ENCODE measurements at regions not wholly inside any gene's neighbourhood (a gene's known extent, or its start where the extent isn't known, plus 50 kb on each side); places are given as distances from the start of the nearest gene placed in this dataset.
A peak's percentile ranks its signal among the peaks of the same experiment; 100 is the strongest.

DNA sequence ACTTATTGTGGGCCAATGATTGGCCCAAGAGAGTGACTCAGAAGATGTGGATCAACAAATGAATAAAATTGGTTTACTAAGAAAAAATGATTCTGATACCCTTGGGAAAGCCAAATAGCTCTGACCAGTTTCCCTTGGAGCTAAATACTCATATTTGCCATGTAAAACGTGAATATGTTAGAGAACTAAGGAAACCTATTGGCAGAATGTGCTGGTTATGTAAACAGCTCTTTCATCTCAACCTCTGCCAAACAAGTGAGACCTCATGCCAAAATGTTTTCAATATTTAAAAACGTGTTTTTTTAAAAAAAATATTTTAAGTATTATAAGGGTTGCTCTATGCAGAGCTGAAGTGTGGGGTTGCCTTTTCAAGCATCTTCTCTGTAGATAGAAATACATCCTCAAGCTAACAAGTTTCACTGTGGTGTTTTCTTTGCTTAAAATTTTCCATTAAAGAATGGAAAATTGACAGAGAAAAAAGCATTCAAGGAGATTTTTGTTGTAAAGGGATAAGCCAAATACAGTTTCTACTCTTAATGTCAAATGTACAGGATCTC lies 186.9 kb upstream of the TUT7 start:
- no peak for ATAC-seq
- TF ChIP-seq ZNF565 (CRISPR knock-in tag; conservative IDR thresholded peaks at IDR 0.05; ENCODE audit: low read depth) (no peak), PPARA (CRISPR knock-in tag; IDR thresholded peaks at IDR 0.05; ENCODE audit: borderline replicate concordance) (no peak), OSR1 (CRISPR knock-in tag; IDR thresholded peaks at IDR 0.05) (no peak), BACH2 (CRISPR knock-in tag; IDR thresholded peaks at IDR 0.05; ENCODE audit: borderline replicate concordance) (no peak), CSDC2 (CRISPR knock-in tag; IDR thresholded peaks at IDR 0.05) (no peak)
- TF ChIP-seq, protein P1, sequence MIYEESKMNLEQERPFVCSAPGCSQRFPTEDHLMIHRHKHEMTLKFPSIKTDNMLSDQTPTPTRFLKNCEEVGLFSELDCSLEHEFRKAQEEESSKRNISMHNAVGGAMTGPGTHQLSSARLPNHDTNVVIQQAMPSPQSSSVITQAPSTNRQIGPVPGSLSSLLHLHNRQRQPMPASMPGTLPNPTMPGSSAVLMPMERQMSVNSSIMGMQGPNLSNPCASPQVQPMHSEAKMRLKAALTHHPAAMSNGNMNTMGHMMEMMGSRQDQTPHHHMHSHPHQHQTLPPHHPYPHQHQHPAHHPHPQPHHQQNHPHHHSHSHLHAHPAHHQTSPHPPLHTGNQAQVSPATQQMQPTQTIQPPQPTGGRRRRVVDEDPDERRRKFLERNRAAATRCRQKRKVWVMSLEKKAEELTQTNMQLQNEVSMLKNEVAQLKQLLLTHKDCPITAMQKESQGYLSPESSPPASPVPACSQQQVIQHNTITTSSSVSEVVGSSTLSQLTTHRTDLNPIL (CRISPR knock-in tag; IDR thresholded peaks at IDR 0.05; ENCODE audit: low read depth): no peak
- TF ChIP-seq, protein P2, sequence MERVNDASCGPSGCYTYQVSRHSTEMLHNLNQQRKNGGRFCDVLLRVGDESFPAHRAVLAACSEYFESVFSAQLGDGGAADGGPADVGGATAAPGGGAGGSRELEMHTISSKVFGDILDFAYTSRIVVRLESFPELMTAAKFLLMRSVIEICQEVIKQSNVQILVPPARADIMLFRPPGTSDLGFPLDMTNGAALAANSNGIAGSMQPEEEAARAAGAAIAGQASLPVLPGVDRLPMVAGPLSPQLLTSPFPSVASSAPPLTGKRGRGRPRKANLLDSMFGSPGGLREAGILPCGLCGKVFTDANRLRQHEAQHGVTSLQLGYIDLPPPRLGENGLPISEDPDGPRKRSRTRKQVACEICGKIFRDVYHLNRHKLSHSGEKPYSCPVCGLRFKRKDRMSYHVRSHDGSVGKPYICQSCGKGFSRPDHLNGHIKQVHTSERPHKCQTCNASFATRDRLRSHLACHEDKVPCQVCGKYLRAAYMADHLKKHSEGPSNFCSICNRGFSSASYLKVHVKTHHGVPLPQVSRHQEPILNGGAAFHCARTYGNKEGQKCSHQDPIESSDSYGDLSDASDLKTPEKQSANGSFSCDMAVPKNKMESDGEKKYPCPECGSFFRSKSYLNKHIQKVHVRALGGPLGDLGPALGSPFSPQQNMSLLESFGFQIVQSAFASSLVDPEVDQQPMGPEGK (CRISPR knock-in tag; IDR thresholded peaks at IDR 0.05; ENCODE audit: borderline replicate concordance): no peak

DNA sequence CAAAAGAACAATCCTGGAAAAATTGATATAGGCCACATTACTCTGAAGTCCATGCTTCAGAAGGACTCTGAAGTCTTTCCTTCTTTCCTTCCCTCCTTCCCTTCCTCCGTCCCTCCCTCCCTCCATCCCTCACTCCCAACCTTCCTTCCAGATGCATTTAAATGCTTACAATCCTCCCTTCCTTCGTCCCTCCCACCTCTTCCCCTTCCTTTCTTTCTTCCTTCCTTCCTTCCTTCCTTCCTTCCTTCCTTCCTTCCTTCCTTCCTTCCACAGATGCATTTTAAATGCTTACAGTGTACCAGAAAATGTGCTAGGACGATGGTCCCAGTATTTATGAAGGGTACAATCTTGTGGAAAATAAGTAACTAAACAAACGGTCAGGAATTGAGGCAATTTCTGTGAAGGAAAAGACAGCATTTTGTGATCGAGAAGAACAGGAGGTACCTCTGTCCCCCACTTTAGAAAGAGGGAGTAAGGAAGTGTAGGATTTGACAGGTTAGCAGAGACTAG lies 181.3 kb upstream of the TUT7 start:
- TF ChIP-seq, protein P3, sequence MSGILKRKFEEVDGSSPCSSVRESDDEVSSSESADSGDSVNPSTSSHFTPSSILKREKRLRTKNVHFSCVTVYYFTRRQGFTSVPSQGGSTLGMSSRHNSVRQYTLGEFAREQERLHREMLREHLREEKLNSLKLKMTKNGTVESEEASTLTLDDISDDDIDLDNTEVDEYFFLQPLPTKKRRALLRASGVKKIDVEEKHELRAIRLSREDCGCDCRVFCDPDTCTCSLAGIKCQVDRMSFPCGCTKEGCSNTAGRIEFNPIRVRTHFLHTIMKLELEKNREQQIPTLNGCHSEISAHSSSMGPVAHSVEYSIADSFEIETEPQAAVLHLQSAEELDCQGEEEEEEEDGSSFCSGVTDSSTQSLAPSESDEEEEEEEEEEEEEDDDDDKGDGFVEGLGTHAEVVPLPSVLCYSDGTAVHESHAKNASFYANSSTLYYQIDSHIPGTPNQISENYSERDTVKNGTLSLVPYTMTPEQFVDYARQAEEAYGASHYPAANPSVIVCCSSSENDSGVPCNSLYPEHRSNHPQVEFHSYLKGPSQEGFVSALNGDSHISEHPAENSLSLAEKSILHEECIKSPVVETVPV (CRISPR knock-in tag; IDR thresholded peaks at IDR 0.05): no peak
- TF ChIP-seq BACH2 (CRISPR knock-in tag; IDR thresholded peaks at IDR 0.05; ENCODE audit: borderline replicate concordance) (no peak), OSR1 (CRISPR knock-in tag; IDR thresholded peaks at IDR 0.05) (no peak), ZNF8 (CRISPR knock-in tag; IDR thresholded peaks at IDR 0.05) (no peak), ZNF565 (CRISPR knock-in tag; conservative IDR thresholded peaks at IDR 0.05; ENCODE audit: low read depth) (no peak), ZNF70 (CRISPR knock-in tag; IDR thresholded peaks at IDR 0.05) (no peak), ZFP3 (CRISPR knock-in tag; IDR thresholded peaks at IDR 0.05) (no peak), PPARA (CRISPR knock-in tag; IDR thresholded peaks at IDR 0.05; ENCODE audit: borderline replicate concordance) (no peak), ARNTL (CRISPR knock-in tag; IDR thresholded peaks at IDR 0.05; ENCODE audit: borderline replicate concordance, low read depth) (no peak), RARB (CRISPR knock-in tag; IDR thresholded peaks at IDR 0.05) (no peak), TCF4 (CRISPR knock-in tag; IDR thresholded peaks at IDR 0.05; ENCODE audit: borderline replicate concordance) (no peak)
- TF ChIP-seq, protein P4, sequence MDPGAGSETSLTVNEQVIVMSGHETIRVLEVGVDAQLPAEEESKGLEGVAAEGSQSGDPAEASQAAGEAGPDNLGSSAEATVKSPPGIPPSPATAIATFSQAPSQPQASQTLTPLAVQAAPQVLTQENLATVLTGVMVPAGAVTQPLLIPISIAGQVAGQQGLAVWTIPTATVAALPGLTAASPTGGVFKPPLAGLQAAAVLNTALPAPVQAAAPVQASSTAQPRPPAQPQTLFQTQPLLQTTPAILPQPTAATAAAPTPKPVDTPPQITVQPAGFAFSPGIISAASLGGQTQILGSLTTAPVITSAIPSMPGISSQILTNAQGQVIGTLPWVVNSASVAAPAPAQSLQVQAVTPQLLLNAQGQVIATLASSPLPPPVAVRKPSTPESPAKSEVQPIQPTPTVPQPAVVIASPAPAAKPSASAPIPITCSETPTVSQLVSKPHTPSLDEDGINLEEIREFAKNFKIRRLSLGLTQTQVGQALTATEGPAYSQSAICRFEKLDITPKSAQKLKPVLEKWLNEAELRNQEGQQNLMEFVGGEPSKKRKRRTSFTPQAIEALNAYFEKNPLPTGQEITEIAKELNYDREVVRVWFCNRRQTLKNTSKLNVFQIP (CRISPR knock-in tag; IDR thresholded peaks at IDR 0.05; ENCODE audit: borderline replicate concordance, low read depth): no peak
- TF ChIP-seq, protein P2 (CRISPR knock-in tag; IDR thresholded peaks at IDR 0.05; ENCODE audit: borderline replicate concordance): no peak
- no peak for ATAC-seq

DNA sequence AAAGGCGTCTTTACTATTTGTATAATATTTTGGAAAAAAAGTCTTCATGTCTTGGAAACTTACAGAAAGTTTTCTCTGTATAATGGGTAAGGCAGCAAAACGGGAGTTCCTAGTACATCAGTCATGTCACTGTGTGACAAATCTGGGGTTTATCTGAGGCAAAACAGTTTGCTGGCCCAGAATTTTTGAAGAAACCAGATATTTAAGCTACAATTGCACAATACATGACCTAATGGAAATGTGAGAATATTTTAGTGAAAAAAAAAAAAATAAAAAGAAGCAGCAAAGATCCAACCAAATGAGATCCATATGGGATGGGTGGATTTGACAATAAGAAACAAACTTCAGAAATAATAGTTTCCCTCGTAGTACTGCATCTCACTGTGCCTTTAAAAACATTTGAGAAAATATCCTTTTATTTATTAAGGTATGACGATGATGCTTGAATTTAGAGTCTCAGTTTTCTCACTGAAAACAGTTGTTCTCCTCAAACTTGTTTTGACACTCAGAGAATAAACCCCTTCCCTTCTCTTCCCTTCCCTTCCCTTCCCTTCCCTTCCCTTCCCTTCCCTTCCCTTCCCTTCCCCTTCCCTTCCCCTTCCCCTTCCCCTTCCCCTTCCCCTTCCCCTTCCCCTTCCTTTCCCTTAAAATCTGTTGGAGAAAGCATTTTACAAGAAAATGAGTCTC lies 180.5 kb upstream of the TUT7 start:
- TF ChIP-seq CSDC2 (CRISPR knock-in tag; IDR thresholded peaks at IDR 0.05): no peak
- TF ChIP-seq, protein P3 (CRISPR knock-in tag; IDR thresholded peaks at IDR 0.05): no peak
- TF ChIP-seq, protein P2 (CRISPR knock-in tag; IDR thresholded peaks at IDR 0.05; ENCODE audit: borderline replicate concordance): no peak
- no peak for TF ChIP-seq ZNF70 (CRISPR knock-in tag; IDR thresholded peaks at IDR 0.05)
- TF ChIP-seq ESRRG (CRISPR knock-in tag; IDR thresholded peaks at IDR 0.05): no peak
- TF ChIP-seq GLIS3 (CRISPR knock-in tag; IDR thresholded peaks at IDR 0.05): no peak
- TF ChIP-seq TOX (CRISPR knock-in tag; IDR thresholded peaks at IDR 0.05; ENCODE audit: borderline replicate concordance): no peak
- TF ChIP-seq RARB (CRISPR knock-in tag; IDR thresholded peaks at IDR 0.05): no peak
- peak; percentile 76 for ATAC-seq
